IMR-90 (cell line): ENCODE measurements at regions not wholly inside any gene's neighbourhood (a gene's known extent, or its start where the extent isn't known, plus 50 kb on each side); places are given as distances from the start of the nearest gene placed in this dataset.

Source experiments
- ATAC-seq: fragments of 200-7000 bp; cut with Tn5 transposase; 2 replicates; pipeline ENCODE4 v1.9.1; 2020; ENCODE audit warnings: low read depth, mild to moderate bottlenecking, moderate library complexity
- BruUV-seq: library from RNA; stranded (reverse); fragments of 400-500 nt; replicated peaks from 2 replicates; lab custom pipeline; 2021; lab: Mats Ljungman, UMichigan
- CTCF ChIA-PET: fragments of 300-600 bp; formaldehyde crosslinking; extraction: SDS; loops from one replicate; lab custom pipeline; 2021; ENCODE audit warnings: antibody characterized with exemption; lab: Yijun Ruan, JAX
- POLR2A ChIA-PET: fragments of 300-600 bp; sonication (Branson Sonifier 250); formaldehyde crosslinking; loops from one replicate; lab custom pipeline; 2022; ENCODE audit warnings: antibody characterized with exemption; ENCODE audit not compliant: unreplicated experiment; lab: Charles Lee
- DNase-seq: peaks from one replicate; pipeline ENCODE4 v3.0.0; 2013
- H2AFZ ChIP-seq: replicated peaks from 2 replicates; pipeline ENCODE3; 2013; ENCODE audit warnings: low read length, mild to moderate bottlenecking; ENCODE audit not compliant: poor library complexity
- H2AK5ac ChIP-seq: 2 replicates; pipeline ENCODE4 v1.6.1; 2013; ENCODE audit warnings: low read depth, low read length, inconsistent platforms
- H2AK9ac ChIP-seq: replicated peaks from 2 replicates; pipeline ENCODE3; 2013; ENCODE audit warnings: mild to moderate bottlenecking, low read depth, low read length, moderate library complexity; ENCODE audit not compliant: poor library complexity
- H2BK120ac ChIP-seq: 2 replicates; pipeline ENCODE4 v1.6.1; 2013; ENCODE audit warnings: low read depth, low read length, inconsistent platforms
- H2BK15ac ChIP-seq: 3 replicates; pipeline ENCODE4 v1.6.1; 2013; ENCODE audit warnings: low read depth, low read length, inconsistent platforms
- H2BK20ac ChIP-seq: 2 replicates; pipeline ENCODE4 v1.6.1; 2013; ENCODE audit warnings: low read depth, mild to moderate bottlenecking, inconsistent platforms, low read length, moderate library complexity
- H2BK5ac ChIP-seq: 2 replicates; pipeline ENCODE4 v1.6.1; 2013; ENCODE audit warnings: mild to moderate bottlenecking, low read depth, low read length, inconsistent platforms; ENCODE audit not compliant: poor library complexity, severe bottlenecking
- H3K14ac ChIP-seq: replicated peaks from 2 replicates; pipeline ENCODE4 v1.6.1; 2013; ENCODE audit warnings: low read depth, low read length, inconsistent platforms
- H3K18ac ChIP-seq: 2 replicates; pipeline ENCODE4 v1.6.1; 2013; ENCODE audit warnings: low read depth, low read length, control low read depth
- H3K23ac ChIP-seq: 2 replicates; pipeline ENCODE4 v1.6.1; 2013; ENCODE audit warnings: low read depth, low read length, inconsistent platforms
- H3K27ac ChIP-seq: 2 replicates; pipeline ENCODE4 v1.5.1; 2013; ENCODE audit warnings: mild to moderate bottlenecking, control low read depth, low read length; ENCODE audit not compliant: insufficient read depth
- H3K27me3 ChIP-seq: 2 replicates; pipeline ENCODE4 v1.6.1; 2013; ENCODE audit warnings: low read length; ENCODE audit not compliant: control insufficient read depth, insufficient read depth
- H3K36me3 ChIP-seq: 2 replicates; pipeline ENCODE4 v1.6.1; 2013; ENCODE audit warnings: low read length, mixed read lengths; ENCODE audit not compliant: control insufficient read depth, insufficient read depth
- H3K4ac ChIP-seq: 2 replicates; pipeline ENCODE4 v1.6.1; 2013; ENCODE audit warnings: low read depth, low read length, inconsistent platforms
- H3K4me1 ChIP-seq: 2 replicates; pipeline ENCODE4 v1.6.1; 2013; ENCODE audit warnings: low read length, mixed read lengths; ENCODE audit not compliant: control insufficient read depth, insufficient read depth
- H3K4me2 ChIP-seq: 2 replicates; pipeline ENCODE4 v1.6.1; 2013; ENCODE audit warnings: low read depth, mild to moderate bottlenecking, control low read depth, low read length, moderate library complexity
- H3K4me3 ChIP-seq: 2 replicates; pipeline ENCODE4 v1.5.1; 2013; ENCODE audit warnings: low read depth, mild to moderate bottlenecking, control low read depth, low read length, moderate library complexity; ENCODE audit not compliant: insufficient read depth
- H3K56ac ChIP-seq: 2 replicates; pipeline ENCODE4 v1.6.1; 2013; ENCODE audit warnings: low read length, inconsistent platforms; ENCODE audit not compliant: insufficient read depth; ENCODE audit errors: extremely low read depth
- H3K79me1 ChIP-seq, 2 experiments: 2 replicates each; pipeline ENCODE4 v1.6.1; 2013; ENCODE audit warnings: low read length in 2 of 2, inconsistent platforms in 1 of 2, low read depth in 1 of 2
- H3K9ac ChIP-seq: 2 replicates; pipeline ENCODE4 v1.6.1; 2013; ENCODE audit warnings: low read depth, low read length, control low read depth
- H3K9me1 ChIP-seq: 2 replicates; pipeline ENCODE4 v1.6.1; 2013; ENCODE audit warnings: low read length, inconsistent platforms; ENCODE audit not compliant: insufficient read depth
- H3K9me3 ChIP-seq: 2 replicates; pipeline ENCODE4 v1.6.1; 2013; ENCODE audit warnings: low read length; ENCODE audit not compliant: control insufficient read depth, insufficient read depth
- H4K20me1 ChIP-seq: 2 replicates; pipeline ENCODE4 v1.6.1; 2013; ENCODE audit warnings: low read length, inconsistent platforms; ENCODE audit not compliant: insufficient read depth
- H4K5ac ChIP-seq: 2 replicates; pipeline ENCODE4 v1.6.1; 2013; ENCODE audit warnings: mild to moderate bottlenecking, low read depth, low read length, control low read depth
- H4K8ac ChIP-seq, 2 experiments: 2 replicates each; pipeline ENCODE4 v1.6.1; 2013; ENCODE audit warnings: low read depth in 2 of 2, low read length in 2 of 2, control low read depth in 1 of 2, inconsistent platforms in 1 of 2
- H4K91ac ChIP-seq: 2 replicates; pipeline ENCODE4 v1.6.1; 2013; ENCODE audit warnings: low read depth, low read length, inconsistent platforms; ENCODE audit not compliant: insufficient read depth
- CEBPB ChIP-seq: IDR thresholded peaks from 2 replicates; pipeline ENCODE4 v1.6.1; 2012; ENCODE audit warnings: low read depth, low read length, improper control_type of control experiment
- MAFK ChIP-seq: IDR thresholded peaks from 2 replicates; pipeline ENCODE4 v1.6.1; 2012; ENCODE audit warnings: low read depth, low read length, improper control_type of control experiment
- NFE2L2 ChIP-seq: fragments of 150-350 bp; IDR thresholded peaks from 2 replicates; pipeline ENCODE4 v1.6.1; 2016; ENCODE audit warnings: low read depth, mild to moderate bottlenecking, low read length
- POLR2A ChIP-seq: IDR thresholded peaks from 2 replicates; pipeline ENCODE4 v1.6.1; 2012; ENCODE audit warnings: mild to moderate bottlenecking, low read depth, low read length
- RAD21 ChIP-seq: IDR thresholded peaks from 2 replicates; pipeline ENCODE4 v1.6.1; 2012; ENCODE audit warnings: low read length, improper control_type of control experiment
- RCOR1 ChIP-seq: IDR thresholded peaks from 2 replicates; pipeline ENCODE4 v1.6.1; 2012; ENCODE audit warnings: mild to moderate bottlenecking, low read length, improper control_type of control experiment; ENCODE audit not compliant: insufficient replicate concordance
- RFX5 ChIP-seq: IDR thresholded peaks from 2 replicates; pipeline ENCODE4 v1.8.0; 2012; ENCODE audit warnings: low read depth, mild to moderate bottlenecking, low read length, moderate library complexity
- SMC3 ChIP-seq: fragments of 150-350 bp; IDR thresholded peaks from 2 replicates; pipeline ENCODE4 v1.6.1; 2016; ENCODE audit warnings: low read depth, mild to moderate bottlenecking, antibody characterized with exemption, low read length, moderate library complexity
- WGBS, 2 experiments: methylation state at CpG; one replicate each; pipeline versions ENCODE4 v1.1.5 to v1.1.7; 2013; ENCODE audit warnings: missing lambda C conversion rate in 2 of 2; ENCODE audit not compliant: insufficient read length in 1 of 2; ENCODE audit errors: extremely low coverage in 2 of 2; 5-methylcytosine and 5-hydroxymethylcytosine counted together
- dilution Hi-C: fragments of 300-500 bp; cut with HindIII; formaldehyde crosslinking; loops from one replicate; pipeline ENCODE4 v1.14.3; 2018; ENCODE audit warnings: low sequenced_read_pairs; ENCODE audit not compliant: unreplicated experiment
- in situ Hi-C: fragments of 300-500 bp; cut with MboI; formaldehyde crosslinking; loops from 3 replicates; pipeline ENCODE4 v1.14.3; 2019; ENCODE audit warnings: low sequenced_read_pairs, inconsistent platforms, mixed read lengths
- intact Hi-C: fragments of 100-400 bp; cut with micrococcal nuclease; formaldehyde crosslinking; loops from 2 replicates; pipeline ENCODE4 v1.10.0; 2022

- no peak overlapping the region for H2AFZ ChIP-seq
- no peaks in the 10 kb centered on the region for H3K4me1 ChIP-seq
- no peaks in the 10 kb centered on the region for H4K20me1 ChIP-seq
- BruUV-seq = no TSS peak
- no peak overlapping the region for H2BK5ac ChIP-seq
- ChIA-PET POLR2A (no interaction called here), CTCF (no interaction called here)
- H3K18ac ChIP-seq = no peak overlapping the region
- H3K56ac ChIP-seq = no peak overlapping the region
- H3K79me1 ChIP-seq = no peaks in the 10 kb centered on the region
- H2BK120ac ChIP-seq = no peak overlapping the region
- H3K23ac ChIP-seq = no peak overlapping the region
- no peak overlapping the region for H3K4me2 ChIP-seq
- no peak overlapping the region for H4K91ac ChIP-seq
- in situ Hi-C loops = no loop called here
- DNase-seq = no peak
- TF ChIP-seq POLR2A (no peak), RFX5 (no peak), RAD21 (no peak), SMC3 (no peak), MAFK (no peak), NFE2L2 (no peak), RCOR1 (no peak), CEBPB (no peak)
- no peaks in the 10 kb centered on the region for H3K36me3 ChIP-seq
- no CpG with 5 or more reads among the region's 2 CpGs for WGBS, 2 experiments
- H3K9ac ChIP-seq = no peak overlapping the region
- no peak overlapping the region for H2AK5ac ChIP-seq
- ATAC-seq = no peak
- H2BK20ac ChIP-seq = no peak overlapping the region
- H4K8ac ChIP-seq = no peak overlapping the region
- H3K27me3 ChIP-seq = no peaks in the 10 kb centered on the region
- H3K4ac ChIP-seq = no peak overlapping the region
- no peaks in the 10 kb centered on the region; the same call in 1 of the 2 replicates for H3K9me1 ChIP-seq
- no peak overlapping the region for H2AK9ac ChIP-seq
- no peak overlapping the region for H3K27ac ChIP-seq
- H3K14ac ChIP-seq = no peak overlapping the region
- no peak overlapping the region for H2BK15ac ChIP-seq
- intact Hi-C loops = no loop called here
- dilution Hi-C loops = no loop called here
- H4K5ac ChIP-seq = no peak overlapping the region
- H3K9me3 ChIP-seq = peaks cover 2% of the 10 kb centered on the region; the same call in 1 of the 2 replicates
- no peak overlapping the region for H3K4me3 ChIP-seq
Observed at GRCh38 chr5:58281189-58281588, 178.7 kb downstream of the PLK2 start.
